Bronchial epithelial cell (primary cell): ENCODE measurements at regions not wholly inside any gene's neighbourhood (a gene's known extent, or its start where the extent isn't known, plus 50 kb on each side); places are given as distances from the start of the nearest gene placed in this dataset.

Experiments used
- DNase-seq: peaks from one replicate; pipeline ENCODE4 v3.0.0-alpha.2; 2010; ENCODE audit warnings: low read depth
- FAIRE-seq: peaks from 2 replicates; lab custom pipeline; 2011; peaks lifted over from hg19 to GRCh38; lab: Jason Lieb, UNC
- H3K27me3 ChIP-seq: 2 replicates; pipeline ENCODE4 v1.5.1; 2011; ENCODE audit warnings: low read length; ENCODE audit not compliant: control insufficient read depth, insufficient read depth
- H3K36me3 ChIP-seq: 2 replicates; pipeline ENCODE4 v1.5.1; 2011; ENCODE audit warnings: low read length; ENCODE audit not compliant: control insufficient read depth, insufficient read depth
- H3K4me3 ChIP-seq: 2 replicates; pipeline ENCODE4 v1.5.1; 2011; ENCODE audit warnings: mild to moderate bottlenecking, low read depth, low read length, control low read depth
- TF ChIP-seq, protein P1 (sequence below): IDR thresholded peaks from 2 replicates; pipeline ENCODE4 v1.5.1; 2011; ENCODE audit warnings: mild to moderate bottlenecking, moderate library complexity, low read length, control low read depth, inconsistent platforms; ENCODE audit not compliant: insufficient read depth, severe bottlenecking

DNA sequence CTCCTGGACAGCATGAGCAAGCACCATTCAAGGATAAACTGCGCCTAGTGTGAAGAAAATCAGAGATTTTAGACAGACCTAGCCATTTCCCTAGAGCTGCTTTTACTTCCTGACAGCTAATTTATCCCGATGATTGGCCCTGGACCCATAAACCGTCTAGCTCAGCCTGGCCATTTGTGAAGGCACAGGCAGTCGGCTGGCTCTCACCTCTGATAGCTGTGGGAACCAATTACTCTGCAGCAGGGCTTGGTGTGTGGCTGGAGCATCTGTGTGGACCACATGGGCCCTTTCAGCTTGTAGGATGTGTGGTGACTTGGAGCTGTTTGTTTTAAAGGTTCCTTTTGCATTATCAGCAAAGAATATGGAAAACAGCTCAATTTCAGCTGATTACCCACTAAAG, 111.1 kb upstream of the NPY start:
- H3K27me3 ChIP-seq: no peaks in the 10 kb centered on the region
- TF ChIP-seq, protein P1, sequence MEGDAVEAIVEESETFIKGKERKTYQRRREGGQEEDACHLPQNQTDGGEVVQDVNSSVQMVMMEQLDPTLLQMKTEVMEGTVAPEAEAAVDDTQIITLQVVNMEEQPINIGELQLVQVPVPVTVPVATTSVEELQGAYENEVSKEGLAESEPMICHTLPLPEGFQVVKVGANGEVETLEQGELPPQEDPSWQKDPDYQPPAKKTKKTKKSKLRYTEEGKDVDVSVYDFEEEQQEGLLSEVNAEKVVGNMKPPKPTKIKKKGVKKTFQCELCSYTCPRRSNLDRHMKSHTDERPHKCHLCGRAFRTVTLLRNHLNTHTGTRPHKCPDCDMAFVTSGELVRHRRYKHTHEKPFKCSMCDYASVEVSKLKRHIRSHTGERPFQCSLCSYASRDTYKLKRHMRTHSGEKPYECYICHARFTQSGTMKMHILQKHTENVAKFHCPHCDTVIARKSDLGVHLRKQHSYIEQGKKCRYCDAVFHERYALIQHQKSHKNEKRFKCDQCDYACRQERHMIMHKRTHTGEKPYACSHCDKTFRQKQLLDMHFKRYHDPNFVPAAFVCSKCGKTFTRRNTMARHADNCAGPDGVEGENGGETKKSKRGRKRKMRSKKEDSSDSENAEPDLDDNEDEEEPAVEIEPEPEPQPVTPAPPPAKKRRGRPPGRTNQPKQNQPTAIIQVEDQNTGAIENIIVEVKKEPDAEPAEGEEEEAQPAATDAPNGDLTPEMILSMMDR: no peak
- H3K4me3 ChIP-seq: no peak overlapping the region
- FAIRE-seq (no peak), DNase-seq (no peak)
- H3K36me3 ChIP-seq: no peaks in the 10 kb centered on the region

DNA sequence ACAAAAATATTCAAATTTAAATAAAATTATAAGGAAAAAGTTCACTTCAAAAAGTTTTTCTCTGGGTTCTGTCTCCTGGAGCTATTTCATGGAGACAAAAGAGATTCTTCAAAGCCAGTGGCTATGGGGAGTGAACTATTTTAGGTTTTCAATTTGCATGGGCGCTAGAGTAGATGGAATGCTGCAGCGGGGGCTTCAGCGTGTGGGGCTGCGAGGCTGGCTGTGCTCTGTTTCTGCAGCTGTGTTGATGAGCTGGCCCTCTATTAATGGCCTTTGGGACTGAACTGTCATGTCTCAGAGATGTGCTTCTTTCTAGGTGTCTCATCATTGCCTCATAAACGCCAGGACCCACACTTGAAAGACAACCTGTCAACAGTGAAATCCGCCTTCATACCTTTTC, 108.4 kb upstream of the NPY start:
- no peak for FAIRE-seq
- TF ChIP-seq, protein P1: no peak

GRCh38 chr7:24178811-24179570, 105.0 kb upstream of the NPY start:
- H3K27me3 ChIP-seq: no peaks in the 10 kb centered on the region
- no peaks in the 10 kb centered on the region for H3K36me3 ChIP-seq
- TF ChIP-seq, protein P1: no peak
- no peak overlapping the region for H3K4me3 ChIP-seq
- no peak for FAIRE-seq
- DNase-seq: no peak

More for the DNA sequence above, 108.4 kb upstream of the NPY start:
- no peak for DNase-seq
- no peaks in the 10 kb centered on the region for H3K27me3 ChIP-seq
- H3K36me3 ChIP-seq: no peaks in the 10 kb centered on the region
- no peak overlapping the region for H3K4me3 ChIP-seq

- Histone ChIP-seq H3K27me3 (no peaks in the 10 kb centered on the region), H3K36me3 (no peaks in the 10 kb centered on the region), H3K4me3 (no peak overlapping the region)
- DNase-seq: peak; percentile 6
- FAIRE-seq: no peak
- TF ChIP-seq, protein P1: no peak
These were observed 92.6 kb upstream of the NPY start for GRCh38 chr7:24191362-24191761.

- FAIRE-seq (no peak), DNase-seq (peak; percentile 23)
- TF ChIP-seq, protein P1: no peak
- H3K27me3 ChIP-seq: no peaks in the 10 kb centered on the region
- no peaks in the 10 kb centered on the region for H3K36me3 ChIP-seq
- no peak overlapping the region for H3K4me3 ChIP-seq
These were observed 91.9 kb upstream of the NPY start for GRCh38 chr7:24192053-24192452.

- Histone ChIP-seq H3K36me3 (no peaks in the 10 kb centered on the region), H3K27me3 (no peaks in the 10 kb centered on the region), H3K4me3 (no peak overlapping the region)
- FAIRE-seq: no peak
- no peak for DNase-seq
- TF ChIP-seq, protein P1: no peak
These were observed 91.3 kb upstream of the NPY start for GRCh38 chr7:24192691-24193090.
